Colonic mucosa (tissue), 4 donors: ENCODE measurements at regions not wholly inside any gene's neighbourhood (a gene's known extent, or its start where the extent isn't known, plus 50 kb on each side); places are given as distances from the start of the nearest gene placed in this dataset.

Experiments used
- DNase-seq: peaks from one replicate; pipeline ENCODE4 v3.0.0-alpha.2; 2020
- H3K27ac ChIP-seq: fragments of 200-600 bp; one replicate; pipeline ENCODE4 v1.8.0; 2021
- H3K27me3 ChIP-seq: fragments of 200-600 bp; one replicate; pipeline ENCODE4 v1.8.0; 2021
- H3K36me3 ChIP-seq: fragments of 200-600 bp; one replicate; pipeline ENCODE4 v1.8.0; 2021
- H3K4me1 ChIP-seq: fragments of 200-600 bp; one replicate; pipeline ENCODE4 v1.8.0; 2021; ENCODE audit warnings: mild to moderate bottlenecking
- H3K4me3 ChIP-seq: fragments of 200-600 bp; one replicate; pipeline ENCODE4 v1.8.0; 2021
- H3K9ac ChIP-seq, 2 donors: one replicate each; pipeline ENCODE4 v1.7.0; 2013; ENCODE audit warnings: control low read depth in 2 of 2, low read depth in 2 of 2, low read length in 2 of 2
- H3K9me3 ChIP-seq: fragments of 200-600 bp; one replicate; pipeline ENCODE4 v1.8.0; 2021
- CTCF ChIP-seq: fragments of 200-600 bp; IDR thresholded peaks from one replicate; pipeline ENCODE4 v1.8.0; 2022; ENCODE audit warnings: antibody characterized with exemption, mild to moderate bottlenecking
- intact Hi-C: fragments of 100-400 bp; cut with DNase I; formaldehyde crosslinking; loops from one replicate; pipeline ENCODE4 v1.14.1; 2022
- donor health status: healthy.
- donor health status: DM: no; HTN: no; CAD: no.
- donor health status: DM: no; HTN: no; CAD: no.

GRCh38 chr2:120956486-120957156 is 221.0 kb downstream of the GLI2 start:
- intact Hi-C loops, result loop anchor here (10.0 kb wide), 2 partner anchors 118 to 262 kb away; no protein-coding TSS in a partner anchor
- Histone ChIP-seq H3K9me3 (no peaks in the 10 kb centered on the region), H3K4me1 (no peaks in the 10 kb centered on the region), H3K9ac (no peak overlapping the region), H3K27ac (no peak overlapping the region), H3K4me3 (no peak overlapping the region), H3K36me3 (no peaks in the 10 kb centered on the region), H3K27me3 (no peaks in the 10 kb centered on the region)
- TF ChIP-seq CTCF, result no peak
- DNase-seq, result no peak

GRCh38 chr2:120957905-120958304 is 222.2 kb downstream of the GLI2 start:
- Histone ChIP-seq H3K4me1 (no peaks in the 10 kb centered on the region), H3K9ac (no peak overlapping the region), H3K27me3 (no peaks in the 10 kb centered on the region), H3K27ac (no peak overlapping the region), H3K9me3 (no peaks in the 10 kb centered on the region), H3K36me3 (no peaks in the 10 kb centered on the region), H3K4me3 (no peak overlapping the region)
- no peak for DNase-seq
- intact Hi-C loops, result loop anchor here (10.0 kb wide), 2 partner anchors 117 to 263 kb away; no protein-coding TSS in a partner anchor
- no peak for TF ChIP-seq CTCF

DNA sequence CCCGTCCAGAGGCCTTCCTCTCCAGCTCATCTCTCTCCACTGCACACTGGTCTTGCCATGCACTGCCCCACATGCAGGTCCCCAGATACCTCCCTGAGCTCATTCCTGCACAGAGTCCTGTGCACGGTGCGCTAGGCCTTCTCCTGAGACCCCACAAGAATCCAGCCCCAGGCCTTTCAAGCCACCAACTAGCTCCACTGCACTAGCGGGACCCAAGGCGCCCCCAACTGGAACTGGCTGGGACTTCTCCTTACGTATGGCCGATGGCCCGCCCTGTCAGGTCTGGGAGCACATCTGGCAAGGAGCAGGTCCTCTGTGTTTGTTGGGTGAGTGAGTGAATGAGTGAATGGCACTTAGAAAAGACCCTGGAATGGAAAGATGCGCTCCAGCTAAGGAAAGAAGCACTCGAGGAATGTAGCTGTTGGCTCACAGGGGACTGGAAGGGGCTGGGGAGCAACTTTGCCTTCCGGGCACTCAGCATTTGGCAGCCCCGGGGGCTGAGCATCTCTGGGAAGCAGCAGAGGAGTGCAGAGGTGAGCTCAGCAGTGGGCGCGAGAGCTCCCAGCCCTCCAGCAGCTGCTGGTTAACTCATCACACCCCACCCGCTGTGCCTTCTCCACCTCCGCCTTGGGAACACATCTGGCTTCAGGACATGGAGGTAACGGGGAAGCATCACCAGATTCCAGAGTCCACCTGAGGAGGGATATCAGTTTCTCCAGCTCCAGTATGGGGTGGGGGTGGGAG is 223.1 kb downstream of the GLI2 start:
- Histone ChIP-seq H3K27me3 (no peaks in the 10 kb centered on the region), H3K9me3 (no peaks in the 10 kb centered on the region), H3K27ac (no peak overlapping the region), H3K36me3 (no peaks in the 10 kb centered on the region), H3K4me1 (no peaks in the 10 kb centered on the region), H3K9ac (no peak overlapping the region), H3K4me3 (no peak overlapping the region)
- intact Hi-C loops, result loop anchor here (10.0 kb wide), 2 partner anchors 116 to 264 kb away; no protein-coding TSS in a partner anchor
- peak; percentile 27 for DNase-seq
- no peak for TF ChIP-seq CTCF

- Histone ChIP-seq H3K9ac (no peak overlapping the region), H3K4me3 (no peak overlapping the region)
These were observed 223.8 kb downstream of the GLI2 start for GRCh38 chr2:120959426-120959825.

More at GRCh38 chr2:120959426-120959825, 223.8 kb downstream of the GLI2 start:
- Histone ChIP-seq H3K9me3 (no peaks in the 10 kb centered on the region), H3K27ac (no peak overlapping the region), H3K4me1 (no peaks in the 10 kb centered on the region), H3K36me3 (no peaks in the 10 kb centered on the region), H3K27me3 (no peaks in the 10 kb centered on the region)
- intact Hi-C loops, result loop anchor here (10.0 kb wide), 2 partner anchors 115 to 265 kb away; no protein-coding TSS in a partner anchor
- no peak for DNase-seq
- no peak for TF ChIP-seq CTCF
